Left ventricle myocardium superior (tissue), 1 donor: ENCODE measurements at regions not wholly inside any gene's neighbourhood (a gene's known extent, or its start where the extent isn't known, plus 50 kb on each side); places are given as distances from the start of the nearest gene placed in this dataset.
"Not testable (repeated sequence)": the region's sequence is repeated elsewhere in the genome, so short reads cannot be mapped to it uniquely, and the experiment has no call there.

Source experiments
- ATAC-seq: fragments of 200-7000 bp; cut with Tn5 transposase; one replicate; pipeline ENCODE4 v1.9.1; 2020; ENCODE audit warnings: mild to moderate bottlenecking, moderate library complexity
- DNase-seq: peaks from one replicate; pipeline ENCODE4 v3.0.0-alpha.2; 2020
- intact Hi-C: fragments of 100-400 bp; cut with micrococcal nuclease; formaldehyde crosslinking; loops from one replicate; pipeline ENCODE4 v1.11.0; 2022
- donor health status: DM: no; HTN: yes; CAD: no; lungs with severe emphysema.

DNA sequence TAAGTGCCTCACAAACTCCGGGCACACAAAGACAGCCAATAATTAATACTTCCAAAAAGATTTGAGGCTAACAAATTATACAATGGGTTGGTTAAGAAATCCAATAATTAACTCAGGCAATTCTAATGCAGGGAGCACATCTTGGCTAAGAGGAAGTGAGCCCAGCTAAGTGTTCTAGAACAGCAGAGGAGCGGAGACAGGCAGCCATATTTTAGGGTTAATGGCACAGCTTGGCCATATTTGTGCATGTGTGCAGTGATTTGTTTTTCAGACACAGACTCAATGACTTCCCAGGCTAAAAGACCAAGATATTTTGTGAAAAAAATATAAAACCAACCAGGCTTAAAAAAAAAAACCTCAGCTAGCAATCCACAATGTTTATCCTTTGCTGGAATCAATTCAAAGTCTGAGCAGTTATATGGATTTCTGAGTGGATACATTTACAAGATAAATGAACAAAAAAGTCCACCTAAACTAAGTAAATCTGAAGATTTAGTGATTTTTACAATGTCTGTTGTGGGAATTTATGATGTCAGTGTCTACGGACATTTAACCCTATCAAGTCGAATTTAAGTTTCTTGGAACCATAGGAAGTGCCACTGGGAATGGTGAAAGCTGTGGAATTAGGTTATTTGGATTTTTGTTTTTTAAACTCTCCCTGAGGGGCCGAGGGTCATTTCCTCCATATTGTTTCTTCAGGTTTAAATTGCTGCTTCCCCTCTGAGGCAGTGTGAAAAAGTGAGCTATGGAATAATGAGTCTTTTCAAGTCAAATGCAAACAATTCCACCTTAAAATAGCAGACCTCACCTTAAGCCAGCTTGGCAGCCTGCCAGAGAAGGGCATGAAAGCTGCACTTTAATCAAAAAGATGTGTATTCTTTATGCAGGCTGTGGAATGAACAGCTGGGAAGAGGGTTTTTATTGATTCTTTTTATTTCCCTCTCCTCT lies 413.7 kb upstream of the TBL1XR1 start:
- DNase-seq (peak; percentile 32), ATAC-seq (no peak)
- intact Hi-C loops = no loop called here

DNA sequence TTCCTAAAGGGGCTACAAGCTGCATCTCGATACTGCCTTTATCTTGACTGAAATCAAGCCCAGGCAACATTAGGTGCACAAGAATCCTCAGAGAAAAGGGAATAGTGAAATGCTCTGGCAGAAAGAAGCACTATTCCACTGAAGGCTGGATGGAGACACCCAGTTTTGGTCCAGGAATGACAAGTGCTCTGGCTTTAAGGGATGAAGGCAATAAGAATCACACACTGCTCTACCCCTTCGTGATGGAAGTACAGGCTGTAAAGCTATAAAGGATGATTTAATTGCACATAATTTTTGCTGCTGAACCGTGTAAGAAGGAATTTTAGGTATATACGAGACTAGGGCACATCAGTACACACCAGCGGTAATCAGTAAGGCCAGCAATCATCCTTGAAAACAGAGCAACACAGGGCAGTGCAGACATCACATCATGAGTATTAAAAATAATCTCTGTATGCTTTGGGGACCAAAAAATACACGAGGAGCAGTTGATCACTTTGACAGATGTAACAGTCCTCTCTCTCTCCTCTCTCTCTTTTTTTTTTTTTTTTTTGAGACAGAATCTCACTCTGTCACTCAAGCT lies 414.6 kb upstream of the TBL1XR1 start:
- ATAC-seq (peak; percentile 37), DNase-seq (no peak)
- intact Hi-C loops = no loop called here

DNA sequence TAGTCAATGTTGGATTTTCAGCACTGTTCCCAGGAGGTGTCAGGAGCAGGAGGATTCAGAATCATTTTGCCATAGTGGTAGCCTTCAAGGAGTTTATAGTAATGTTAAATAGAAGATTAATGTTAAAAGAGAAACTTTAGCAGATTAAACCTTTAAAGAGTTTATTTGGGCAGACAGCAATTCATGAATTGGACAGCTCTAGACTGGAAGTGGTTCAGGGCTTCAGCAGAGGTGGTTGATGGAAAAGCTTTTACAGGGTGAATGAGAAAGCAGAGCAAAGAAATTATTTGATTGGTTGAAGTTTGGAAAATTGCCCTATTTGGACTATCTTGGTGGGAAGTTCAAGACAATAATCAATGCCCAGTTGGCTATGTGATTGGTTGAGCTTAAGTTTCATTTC lies 416.6 kb upstream of the TBL1XR1 start:
- intact Hi-C loops = no loop called here
- no peak for ATAC-seq

DNA sequence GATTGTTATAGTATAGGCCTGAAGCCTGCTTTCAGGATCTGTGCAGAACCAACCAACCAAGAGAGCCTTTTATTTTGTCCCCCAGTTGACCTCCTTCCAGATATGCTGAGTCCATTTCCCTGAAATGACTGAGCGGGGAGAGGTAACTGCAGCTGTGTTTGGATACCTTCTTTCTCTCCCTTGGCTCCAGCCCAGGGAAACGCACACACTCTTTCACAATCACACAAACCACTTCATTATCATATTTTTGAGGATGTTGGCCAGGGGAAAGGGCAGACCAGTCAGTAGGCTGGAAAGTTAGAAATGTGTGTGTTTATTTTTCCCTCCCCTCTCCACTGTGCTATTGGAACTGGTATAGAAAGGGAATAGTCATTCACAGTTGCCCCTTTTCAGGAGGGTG lies 417.7 kb upstream of the TBL1XR1 start:
- peak; percentile 91 for ATAC-seq
- intact Hi-C loops = no loop called here
- DNase-seq = peak; percentile 78

More for the DNA sequence above, 416.6 kb upstream of the TBL1XR1 start:
- DNase-seq = no peak

DNA sequence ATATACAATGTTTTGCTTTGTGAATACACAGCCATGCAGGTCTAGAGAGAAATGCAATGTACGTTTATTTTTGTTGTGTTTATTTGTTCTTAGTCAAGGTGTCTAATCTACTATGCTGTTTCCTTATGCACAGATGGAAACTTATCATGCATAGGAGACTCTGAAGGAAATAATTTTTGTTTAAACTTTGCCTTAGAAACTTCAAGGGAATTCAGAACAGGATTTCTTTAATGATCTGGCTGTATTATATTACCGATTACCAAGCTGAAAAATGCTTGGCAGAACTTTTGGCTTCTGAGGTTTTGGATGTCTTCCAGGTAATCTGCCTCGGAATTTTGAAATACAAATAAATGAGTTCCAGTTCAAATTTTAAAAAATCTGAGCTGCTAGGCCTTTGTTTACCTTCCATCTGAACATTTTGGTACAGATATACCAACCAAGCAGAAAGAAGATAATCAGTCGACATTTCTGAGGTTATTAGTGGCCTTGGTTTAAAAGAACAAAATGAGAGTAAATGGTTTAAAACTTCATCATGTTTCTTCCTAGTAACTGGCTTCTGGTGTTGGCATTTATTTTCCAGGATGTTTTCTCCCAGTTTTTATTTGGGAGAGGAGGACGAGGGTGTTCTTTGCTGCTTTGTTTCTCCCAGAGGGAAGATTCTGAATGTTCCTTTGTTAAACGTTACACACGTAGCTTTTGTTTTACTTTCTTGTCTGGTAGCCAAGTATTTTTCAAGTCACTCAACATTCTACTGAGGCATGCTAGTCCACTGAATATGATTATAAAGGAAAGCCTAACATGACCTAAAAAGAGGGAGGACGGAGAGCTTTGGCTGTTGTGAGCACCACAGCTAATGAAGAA lies 421.8 kb upstream of the TBL1XR1 start:
- no peak for DNase-seq
- peak; percentile 29 for ATAC-seq
- intact Hi-C loops = no loop called here

DNA sequence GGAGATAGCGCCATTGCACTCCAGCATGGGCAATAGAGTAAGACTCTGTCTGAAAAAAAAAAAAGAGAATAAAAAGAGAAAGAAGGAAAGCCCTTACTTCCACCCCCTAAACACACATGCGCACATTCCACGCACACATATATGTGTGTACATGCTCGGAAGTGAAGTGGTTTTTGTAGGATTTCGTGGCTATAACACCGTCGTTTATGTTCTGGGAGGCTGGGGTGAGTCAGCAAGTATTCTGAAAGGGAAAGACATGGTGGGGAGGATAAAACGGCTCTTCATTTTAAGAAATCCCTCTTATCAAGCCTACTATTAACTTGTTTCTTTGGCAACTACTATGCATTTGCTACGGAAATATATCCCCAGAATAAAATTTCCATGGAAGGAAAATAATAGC lies 422.8 kb upstream of the TBL1XR1 start:
- ATAC-seq = no peak
- no peak for DNase-seq
- intact Hi-C loops = no loop called here

DNA sequence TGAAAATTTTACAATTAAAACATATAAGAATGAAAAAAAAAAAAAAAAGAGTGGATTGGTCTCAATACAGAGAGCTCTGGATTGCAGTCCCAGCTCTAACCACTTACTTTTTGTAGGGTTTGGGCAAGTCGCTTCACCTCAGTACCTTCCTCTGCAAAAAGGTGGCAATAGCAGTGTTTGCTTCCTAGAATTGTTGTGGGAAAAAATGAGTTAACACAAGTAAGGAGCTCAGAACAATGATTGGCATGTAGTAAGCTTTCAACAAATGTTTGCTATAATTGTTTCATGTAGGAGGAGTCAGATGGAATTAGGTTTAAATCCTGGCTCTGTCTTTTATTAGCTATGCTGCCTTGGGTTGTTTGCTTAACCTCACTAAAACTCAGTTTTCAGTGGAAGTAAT lies 425.2 kb upstream of the TBL1XR1 start:
- intact Hi-C loops = no loop called here
- DNase-seq = no peak
- ATAC-seq = peak; percentile 25

DNA sequence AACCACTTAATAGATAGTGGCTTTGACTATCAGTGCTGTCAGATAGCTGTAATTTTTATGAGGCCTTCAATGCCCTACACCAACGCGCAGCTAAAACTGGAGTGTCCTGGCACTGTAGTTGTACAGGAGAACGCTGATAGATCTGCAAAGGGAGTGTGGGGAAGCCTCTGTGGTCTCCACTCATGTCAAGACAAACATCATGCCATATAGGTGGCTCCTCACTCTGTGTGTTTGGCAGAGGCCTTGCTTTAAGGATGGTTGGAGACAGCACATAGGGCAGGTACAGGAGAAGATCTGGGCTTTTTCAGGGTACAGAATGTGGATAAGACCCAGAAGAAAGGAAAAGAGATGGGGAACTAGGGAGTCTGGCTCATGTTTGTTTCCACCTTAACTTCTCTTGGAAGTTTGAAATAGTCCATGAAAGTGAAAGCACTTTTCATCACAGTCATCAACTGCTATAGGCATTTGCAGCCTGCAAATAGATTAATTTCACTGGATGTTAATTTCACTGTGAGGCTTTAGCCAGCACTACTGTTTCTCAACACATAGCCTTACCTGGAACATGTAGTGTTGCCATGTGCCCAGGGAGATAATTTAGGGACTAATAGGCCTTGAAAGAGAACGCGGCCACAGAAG lies 425.8 kb upstream of the TBL1XR1 start:
- ATAC-seq (peak; percentile 30), DNase-seq (no peak)
- intact Hi-C loops = no loop called here

DNA sequence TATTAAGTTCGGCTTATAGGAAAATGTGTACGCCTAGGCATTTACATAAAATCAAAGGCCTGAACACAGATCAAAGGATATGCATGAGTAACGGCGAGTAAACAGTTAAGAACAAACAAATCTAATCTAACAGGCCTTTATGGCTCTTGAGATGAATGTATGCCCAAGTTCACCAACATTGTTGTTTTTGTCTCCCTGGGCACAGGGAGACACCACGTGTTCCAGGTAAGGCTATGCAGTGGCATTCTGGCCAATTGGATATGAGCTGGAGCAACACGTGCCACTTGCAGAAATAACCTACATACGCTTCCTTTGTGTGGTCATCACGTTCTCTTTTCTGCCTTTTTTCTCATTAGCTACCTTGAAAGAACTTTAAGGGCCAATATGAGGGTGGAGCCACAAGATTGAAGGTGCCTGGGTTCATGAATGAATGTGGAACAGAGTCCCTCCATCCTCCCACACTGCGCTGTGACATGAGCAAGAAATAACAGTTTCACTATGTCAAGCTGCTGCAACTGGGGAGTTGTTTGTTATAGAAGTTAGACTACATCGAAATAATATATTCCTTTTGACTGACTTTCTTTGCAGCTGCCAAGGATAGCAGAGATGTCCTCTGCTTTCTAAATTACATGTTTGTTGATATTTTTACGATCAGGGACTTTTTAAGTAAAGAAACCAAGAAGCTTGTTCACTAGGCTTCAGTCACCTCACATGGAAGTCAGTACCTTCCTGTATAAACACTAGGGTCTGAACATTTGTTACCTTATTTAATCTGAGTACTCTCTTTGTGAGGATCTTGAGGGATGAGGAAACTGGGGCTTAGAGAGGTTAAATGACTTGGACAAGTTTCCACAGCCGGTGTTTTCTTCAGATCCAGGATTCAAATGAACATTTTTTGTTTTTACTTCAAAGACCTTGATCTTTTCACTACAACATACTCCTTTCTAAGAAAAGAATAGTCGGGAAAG lies 427.5 kb upstream of the TBL1XR1 start:
- no peak for DNase-seq
- no peak for ATAC-seq
- intact Hi-C loops = no loop called here

DNA sequence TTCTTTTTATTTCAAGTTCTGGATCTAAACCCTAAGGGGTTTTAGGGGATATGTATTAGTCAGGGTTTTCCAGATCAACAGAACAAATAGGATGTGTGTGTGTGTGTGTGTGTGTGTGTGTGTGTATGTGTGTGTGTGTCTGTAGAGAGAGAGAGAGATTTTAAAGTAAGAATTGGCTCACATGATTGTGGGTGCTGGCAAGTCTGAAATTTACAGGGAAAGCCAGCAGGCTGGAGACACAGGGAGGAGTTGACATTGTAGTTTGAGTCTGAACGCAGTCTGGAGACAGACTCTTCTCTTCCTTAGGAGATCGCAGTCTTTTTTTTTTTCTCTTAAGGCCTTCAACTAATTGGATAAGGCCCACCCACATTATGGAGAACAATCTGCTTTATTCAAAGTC lies 428.8 kb upstream of the TBL1XR1 start:
- DNase-seq (no peak), ATAC-seq (no peak)
- intact Hi-C loops = no loop called here

DNA sequence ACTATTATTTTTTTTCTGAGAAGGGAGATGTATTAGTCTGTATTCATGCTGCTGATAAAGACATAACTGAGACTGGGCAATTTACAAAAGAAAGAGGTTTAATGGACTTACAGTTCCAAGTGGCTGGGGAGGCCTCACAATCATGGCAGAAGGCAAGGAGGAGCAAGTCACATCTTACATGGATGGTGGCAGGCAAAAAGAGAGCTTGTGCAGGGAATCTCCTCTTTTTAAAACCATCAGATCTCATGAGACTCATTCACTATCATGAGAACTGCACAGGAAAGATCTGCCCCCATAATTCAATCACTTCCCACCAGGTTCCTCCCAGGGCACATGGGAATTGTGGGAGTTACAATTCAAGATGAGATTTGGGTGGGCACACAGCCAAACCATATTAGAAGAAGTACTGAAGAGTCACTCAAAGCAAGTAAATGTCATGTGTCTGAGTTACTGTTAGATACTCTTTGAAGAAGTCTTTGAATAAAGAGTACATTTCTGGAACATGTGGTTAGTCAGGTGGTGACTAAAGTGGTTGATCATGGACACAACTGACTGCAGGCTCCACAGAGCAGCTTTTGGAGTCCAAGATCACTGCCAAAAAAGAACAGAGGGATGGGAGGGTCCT lies 430.9 kb upstream of the TBL1XR1 start:
- ATAC-seq, DNase-seq, intact Hi-C loops: not testable (repeated sequence)

DNA sequence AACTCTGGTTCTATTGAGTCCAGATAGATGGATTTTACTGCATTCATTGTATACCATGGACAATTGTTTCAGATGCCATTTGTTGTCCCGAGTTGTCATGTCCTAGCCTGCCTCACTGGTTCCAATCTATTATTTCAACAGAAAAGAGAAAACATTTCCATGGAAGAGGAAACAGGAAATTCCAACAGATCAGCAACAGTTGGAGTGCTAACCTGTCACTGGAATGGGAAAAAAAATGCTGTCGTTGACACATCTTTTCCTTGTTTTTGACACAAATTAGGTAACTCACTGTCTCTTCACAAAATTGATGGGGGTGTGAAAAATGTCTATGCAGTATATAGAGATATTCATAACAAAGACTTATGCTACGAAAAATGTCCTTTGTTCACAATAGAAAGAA lies 432.0 kb upstream of the TBL1XR1 start:
- ATAC-seq = no peak
- DNase-seq = no peak
- intact Hi-C loops = no loop called here

DNA sequence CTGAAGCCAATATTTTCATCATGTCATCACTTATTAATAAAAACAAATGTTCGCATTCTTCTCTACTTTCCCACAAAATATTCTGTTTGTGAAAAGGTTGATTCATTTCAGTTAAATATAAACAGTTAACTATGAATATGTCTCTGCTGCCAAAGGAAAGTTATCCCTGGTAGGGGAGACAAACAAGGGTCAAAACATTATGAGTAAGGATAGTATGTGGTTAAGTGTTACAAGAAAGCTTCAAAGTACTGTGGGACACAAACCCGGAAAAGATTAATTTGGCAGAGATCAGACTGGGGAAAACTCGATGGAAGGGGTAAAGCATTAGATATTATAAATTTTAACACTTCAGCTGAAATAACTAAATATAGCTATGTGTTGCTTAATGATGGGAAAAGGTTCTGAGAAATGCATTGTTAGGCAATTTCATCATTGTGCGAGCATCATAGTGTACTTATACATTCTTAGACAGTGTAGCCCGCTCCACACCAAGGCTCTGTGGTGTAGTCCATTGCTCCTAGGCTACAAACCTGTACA lies 436.5 kb upstream of the TBL1XR1 start:
- DNase-seq (no peak), ATAC-seq (peak; percentile 27)
- intact Hi-C loops = no loop called here

DNA sequence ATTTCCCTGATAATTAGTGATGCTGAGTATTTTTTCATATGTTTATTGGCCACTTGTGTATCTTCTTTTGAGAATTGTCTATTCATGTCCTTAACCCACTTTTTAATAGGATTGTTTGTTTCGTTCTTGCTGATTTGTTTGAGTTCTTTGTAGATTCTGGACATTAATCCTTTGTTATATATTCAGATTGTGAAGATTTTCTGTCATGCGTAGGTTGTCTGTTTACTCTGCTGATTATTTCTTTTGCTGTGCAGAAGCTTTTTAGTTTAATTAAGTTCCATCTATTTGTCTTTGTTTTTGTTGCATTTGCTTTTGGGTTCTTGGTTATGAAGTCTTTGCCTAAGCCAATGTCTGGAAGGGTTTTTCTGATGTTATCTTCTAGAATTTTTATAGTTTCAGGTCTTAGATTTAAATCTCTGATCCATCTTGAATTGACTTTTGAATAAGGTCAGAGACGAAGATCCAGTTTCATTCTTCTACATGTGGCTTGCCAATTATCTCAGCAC lies 438.4 kb upstream of the TBL1XR1 start:
- intact Hi-C loops, ATAC-seq, DNase-seq: not testable (repeated sequence)

DNA sequence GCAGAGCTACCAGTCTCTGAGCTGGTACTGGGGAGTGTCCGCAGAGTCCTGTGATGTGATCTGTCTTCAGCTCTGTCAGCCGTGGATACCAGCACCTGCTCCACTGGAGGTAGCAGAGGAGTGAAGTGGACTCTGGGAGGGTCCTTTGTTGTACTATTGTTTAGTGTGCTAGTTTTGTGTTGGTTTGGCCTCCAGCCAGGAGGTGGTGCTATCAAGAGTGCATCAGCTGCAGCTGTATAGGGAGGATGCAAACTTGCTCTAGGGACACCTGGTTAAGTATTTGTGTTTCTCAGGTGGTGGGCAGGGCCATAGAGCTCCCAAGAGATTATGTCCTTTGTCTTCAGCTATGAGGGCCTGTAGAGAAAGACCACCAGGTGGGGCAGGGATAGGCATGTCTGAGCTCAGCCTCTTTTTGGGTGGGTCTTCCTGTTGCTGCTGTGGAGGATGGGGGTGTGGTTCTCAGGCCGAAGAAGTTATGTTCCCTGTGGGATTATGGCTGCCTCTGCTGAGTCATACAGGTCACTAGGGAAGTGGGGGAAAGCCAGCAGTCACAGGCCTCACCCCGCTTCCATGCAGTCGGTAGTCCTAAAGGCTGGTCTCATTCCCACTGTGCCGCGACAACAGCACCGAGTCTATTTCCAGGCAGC lies 443.2 kb upstream of the TBL1XR1 start:
- ATAC-seq (no peak), DNase-seq (no peak)
- intact Hi-C loops = no loop called here

DNA sequence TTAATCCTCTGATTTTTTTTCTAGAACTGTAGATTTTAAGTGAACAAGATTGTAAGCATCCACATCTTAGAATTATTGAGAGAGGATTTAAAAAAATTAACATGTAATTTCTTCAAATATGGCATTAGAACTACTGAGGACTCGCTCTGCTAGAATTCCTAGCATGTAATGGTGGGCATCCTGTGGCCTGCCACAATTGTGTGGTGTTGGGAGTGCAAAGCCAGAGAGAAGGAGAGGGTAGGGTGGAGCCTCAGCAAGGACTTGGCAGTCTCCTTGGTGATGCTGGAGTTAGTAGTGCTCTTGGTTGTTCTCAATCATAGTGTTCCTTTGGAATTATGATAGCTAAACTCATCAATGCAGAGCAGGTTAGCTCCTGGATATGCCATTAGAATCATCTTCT lies 443.9 kb upstream of the TBL1XR1 start:
- DNase-seq (no peak), ATAC-seq (no peak)
- intact Hi-C loops = no loop called here
